ENCODE measurements at regions not wholly inside any gene's neighbourhood (a gene's known extent, or its start where the extent isn't known, plus 50 kb on each side); places are given as distances from the start of the nearest gene placed in this dataset.

- no peaks in the 10 kb centered on the region for H3K9me3 ChIP-seq (replicated peaks; ENCODE audit: control insufficient read depth, insufficient read depth, low read length)
- H3K4me3 ChIP-seq (replicated peaks in 1 of 3; ENCODE audit: insufficient read depth in 1 of 3, low read depth in 1 of 3, low read length in 3 of 3) = no peak overlapping the region
- POLR2A ChIA-PET = no interaction called here
- H3K27me3 ChIP-seq (ENCODE audit: control insufficient read depth in 2 of 2, insufficient read depth in 2 of 2, low read length in 2 of 2) = no peaks in the 10 kb centered on the region
- DNase-seq (ENCODE audit: low read depth, low spot score) (peak; percentile 45), FAIRE-seq (no peak)
- peak overlapping the region; percentile 83 for H2AFZ ChIP-seq (ENCODE audit: low read depth, low read length)
- dilution Hi-C loops (cut with MboI; ENCODE audit: extremely low pct_ligation_motif_present, low sequenced_read_pairs) (no loop called here), intact Hi-C loops (cut with micrococcal nuclease) (loop anchor here (2.0 kb wide), 1 partner anchor 41 kb away; no protein-coding TSS in a partner anchor)
- H3K9me1 ChIP-seq (replicated peaks; ENCODE audit: control insufficient read depth, extremely low read depth, insufficient read depth, low read length) = no peaks in the 10 kb centered on the region
- BruUV-seq (replicated peaks) = no TSS peak
- CTCF ChIA-PET = interaction anchor here (1.3 kb wide), 2 partner anchors 15 to 301 kb away, joined by 3 read pairs; no protein-coding TSS in a partner anchor
- no peak overlapping the region for H3K9ac ChIP-seq (replicated peaks; ENCODE audit: extremely low read depth, insufficient read depth, low read length)
- peaks cover 32% of the 10 kb centered on the region for H3K4me1 ChIP-seq (ENCODE audit: control insufficient read depth, extremely low read depth, insufficient read depth, low read length)
- H3K4me2 ChIP-seq (ENCODE audit: insufficient read depth, low read length) = peak overlapping the region; percentile 47
- no peaks in the 10 kb centered on the region for H3K36me3 ChIP-seq (ENCODE audit: control insufficient read depth in 2 of 2, extremely low read depth in 1 of 2, insufficient read depth in 2 of 2, low read length in 2 of 2)
- H3K27ac ChIP-seq (ENCODE audit: insufficient read depth, low read depth, low read length) = peak overlapping the region; percentile 8
- no peak for TF ChIP-seq JUN (IDR thresholded peaks at IDR 0.05; ENCODE audit: borderline replicate concordance, insufficient read depth, insufficient read length, low read depth)
- no peak for TF ChIP-seq GATA2 (IDR thresholded peaks at IDR 0.05; ENCODE audit: insufficient read depth, insufficient read length, low read depth, low read length)
- TF ChIP-seq MYC (IDR thresholded peaks at IDR 0.05; ENCODE audit: low read depth, low read length) = no peak
- TF ChIP-seq EZH2 (IDR thresholded peaks at IDR 0.05; ENCODE audit: borderline replicate concordance, low read depth, low read length, severe bottlenecking) = no peak
- no peak for TF ChIP-seq MAX (IDR thresholded peaks at IDR 0.05; ENCODE audit: insufficient read depth, insufficient read length)
- TF ChIP-seq CTCF (IDR thresholded peaks at IDR 0.05; ENCODE audit: extremely low read depth in 1 of 2, insufficient read depth in 1 of 2, low read depth in 1 of 2, low read length in 2 of 2) = no peak
- TF ChIP-seq POLR2AphosphoS5 (IDR thresholded peaks at IDR 0.05; ENCODE audit: insufficient read depth, low read depth, low read length) = no peak
- TF ChIP-seq FOS (IDR thresholded peaks at IDR 0.05; ENCODE audit: borderline replicate concordance, insufficient read depth, low read length) = no peak
- TF ChIP-seq POLR2A (IDR thresholded peaks at IDR 0.05; ENCODE audit: low read depth, low read length) = no peak
- no peaks in the 10 kb centered on the region for H4K20me1 ChIP-seq (replicated peaks; ENCODE audit: control insufficient read depth, extremely low read depth, insufficient read depth, low read length)
- no peaks in the 10 kb centered on the region for H3K79me2 ChIP-seq (ENCODE audit: control insufficient read depth, insufficient read depth, low read length)
These were observed 193.5 kb downstream of the SPP2 start for GRCh38 chr2:234243871-234244565.
